PFSK-1 (cell line): ENCODE measurements at regions not wholly inside any gene's neighbourhood (a gene's known extent, or its start where the extent isn't known, plus 50 kb on each side); places are given as distances from the start of the nearest gene placed in this dataset.

ENCODE experiments used
- FOXP2 ChIP-seq: optimal IDR thresholded peaks from 2 replicates; pipeline ENCODE3; 2011; ENCODE audit warnings: borderline replicate concordance, control low read depth, inconsistent platforms; ENCODE audit not compliant: insufficient read depth; ENCODE audit errors: extremely low read length, extremely low read depth
- POLR2AphosphoS5 ChIP-seq: IDR thresholded peaks from 2 replicates; pipeline ENCODE4 v1.6.1; 2012; ENCODE audit warnings: low read depth, mild to moderate bottlenecking, control low read depth, low read length, moderate library complexity
- REST ChIP-seq, 2 experiments: IDR thresholded peaks; 2 replicates each; pipeline versions ENCODE4 v1.6.1 to v1.8.0; 2011 to 2012; ENCODE audit warnings: low read depth in 2 of 2, low read length in 2 of 2, control low read depth in 1 of 2, inconsistent platforms in 1 of 2, mild to moderate bottlenecking in 1 of 2, moderate library complexity in 1 of 2; ENCODE audit not compliant: insufficient read depth in 1 of 2
- SIN3A ChIP-seq: IDR thresholded peaks from 2 replicates; pipeline ENCODE4 v1.6.1; 2012; ENCODE audit warnings: mild to moderate bottlenecking, low read length, moderate library complexity, borderline replicate concordance; ENCODE audit not compliant: insufficient read depth

GRCh38 chr21:16115461-16115860 is 385.7 kb downstream of the USP25 start:
- TF ChIP-seq REST (IDR thresholded peaks at IDR 0.05; ENCODE audit: insufficient read depth in 1 of 2, low read depth in 2 of 2, low read length in 2 of 2), result no peak
- TF ChIP-seq FOXP2, result no peak
- TF ChIP-seq POLR2AphosphoS5, result no peak
- no peak for TF ChIP-seq SIN3A
